ENCODE measurements at regions not wholly inside any gene's neighbourhood (a gene's known extent, or its start where the extent isn't known, plus 50 kb on each side); places are given as distances from the start of the nearest gene placed in this dataset.

DNA sequence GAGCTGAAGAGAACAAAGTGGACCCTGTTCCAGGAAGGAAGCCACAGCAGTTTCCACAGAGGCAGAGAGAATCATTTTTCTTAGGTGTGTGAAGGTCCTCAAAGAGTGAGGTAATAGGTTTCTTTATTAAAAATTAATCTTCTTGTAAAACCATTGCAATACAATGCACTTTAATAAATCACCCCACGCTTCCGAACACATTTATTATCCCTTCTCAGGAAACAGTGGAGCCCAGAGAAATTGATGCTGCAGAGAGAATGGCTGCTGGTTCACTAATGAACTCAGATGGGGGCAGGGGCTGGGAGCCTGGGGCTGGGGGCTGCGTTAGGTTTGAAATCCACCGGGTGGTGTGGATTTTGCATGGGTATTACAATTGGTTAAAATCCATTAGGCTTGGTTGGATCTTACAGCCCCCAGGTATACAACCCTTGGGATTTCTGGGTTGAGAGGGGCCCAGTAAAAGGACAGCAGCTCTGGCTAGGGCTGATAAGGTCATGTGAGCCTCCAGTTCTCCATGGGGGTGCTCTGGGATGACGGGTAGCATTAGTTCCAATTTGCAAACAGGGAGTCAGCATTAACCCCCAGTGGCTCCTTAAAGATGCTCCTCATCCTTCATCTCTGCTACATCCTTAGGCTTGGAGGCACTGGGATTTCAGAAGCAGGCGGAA is 718.1 kb upstream of the EEF2KMT start:
- TF ChIP-seq, protein P1, sequence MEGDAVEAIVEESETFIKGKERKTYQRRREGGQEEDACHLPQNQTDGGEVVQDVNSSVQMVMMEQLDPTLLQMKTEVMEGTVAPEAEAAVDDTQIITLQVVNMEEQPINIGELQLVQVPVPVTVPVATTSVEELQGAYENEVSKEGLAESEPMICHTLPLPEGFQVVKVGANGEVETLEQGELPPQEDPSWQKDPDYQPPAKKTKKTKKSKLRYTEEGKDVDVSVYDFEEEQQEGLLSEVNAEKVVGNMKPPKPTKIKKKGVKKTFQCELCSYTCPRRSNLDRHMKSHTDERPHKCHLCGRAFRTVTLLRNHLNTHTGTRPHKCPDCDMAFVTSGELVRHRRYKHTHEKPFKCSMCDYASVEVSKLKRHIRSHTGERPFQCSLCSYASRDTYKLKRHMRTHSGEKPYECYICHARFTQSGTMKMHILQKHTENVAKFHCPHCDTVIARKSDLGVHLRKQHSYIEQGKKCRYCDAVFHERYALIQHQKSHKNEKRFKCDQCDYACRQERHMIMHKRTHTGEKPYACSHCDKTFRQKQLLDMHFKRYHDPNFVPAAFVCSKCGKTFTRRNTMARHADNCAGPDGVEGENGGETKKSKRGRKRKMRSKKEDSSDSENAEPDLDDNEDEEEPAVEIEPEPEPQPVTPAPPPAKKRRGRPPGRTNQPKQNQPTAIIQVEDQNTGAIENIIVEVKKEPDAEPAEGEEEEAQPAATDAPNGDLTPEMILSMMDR (conservative IDR thresholded peaks at IDR 0.05; ENCODE audit: low read length): no peak
- no peak for TF ChIP-seq EZH2phosphoT487 (IDR thresholded peaks at IDR 0.05; ENCODE audit: borderline replicate concordance, low read depth, low read length)
